ENCODE measurements at regions not wholly inside any gene's neighbourhood (a gene's known extent, or its start where the extent isn't known, plus 50 kb on each side); places are given as distances from the start of the nearest gene placed in this dataset.

DNA sequence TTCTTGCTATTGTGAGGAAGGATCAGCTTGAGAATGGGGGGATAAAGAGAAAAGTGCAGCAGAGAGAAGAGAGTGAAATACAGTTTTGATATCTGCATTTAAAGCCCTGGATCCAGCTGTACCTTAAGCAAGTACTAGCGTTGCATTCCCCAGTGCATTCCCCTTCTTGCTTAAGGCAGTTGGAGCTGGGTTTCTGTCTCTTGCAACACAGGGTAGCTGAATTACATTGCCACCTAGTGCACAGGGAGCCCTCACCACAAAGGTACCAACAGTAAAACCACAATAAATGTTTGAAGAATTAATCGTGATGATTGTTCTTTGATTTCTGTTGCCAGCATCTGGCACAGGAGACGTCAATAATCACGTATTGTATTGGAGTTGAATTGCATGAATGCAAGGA, 588.7 kb downstream of the RBFOX1 start:
- TF ChIP-seq TEAD4 (IDR thresholded peaks at IDR 0.05) (no peak), EP300 (IDR thresholded peaks at IDR 0.05; ENCODE audit: borderline replicate concordance) (no peak), FOXM1 (IDR thresholded peaks at IDR 0.05; ENCODE audit: borderline replicate concordance, low read depth) (no peak), ZBTB7A (IDR thresholded peaks at IDR 0.05; ENCODE audit: low read depth) (no peak), TCF12 (IDR thresholded peaks at IDR 0.05; ENCODE audit: low read depth) (no peak), EGR1 (IDR thresholded peaks at IDR 0.05) (no peak), YY1 (IDR thresholded peaks at IDR 0.05; ENCODE audit: low read depth) (no peak), NFIC (IDR thresholded peaks at IDR 0.05) (no peak), RAD21 (IDR thresholded peaks at IDR 0.05; ENCODE audit: low read depth) (no peak), CEBPB (IDR thresholded peaks at IDR 0.05) (no peak), CREB1 (IDR thresholded peaks at IDR 0.05; ENCODE audit: low read depth) (no peak), TAF1 (IDR thresholded peaks at IDR 0.05; ENCODE audit: low read depth) (no peak)
- TF ChIP-seq, protein P1, sequence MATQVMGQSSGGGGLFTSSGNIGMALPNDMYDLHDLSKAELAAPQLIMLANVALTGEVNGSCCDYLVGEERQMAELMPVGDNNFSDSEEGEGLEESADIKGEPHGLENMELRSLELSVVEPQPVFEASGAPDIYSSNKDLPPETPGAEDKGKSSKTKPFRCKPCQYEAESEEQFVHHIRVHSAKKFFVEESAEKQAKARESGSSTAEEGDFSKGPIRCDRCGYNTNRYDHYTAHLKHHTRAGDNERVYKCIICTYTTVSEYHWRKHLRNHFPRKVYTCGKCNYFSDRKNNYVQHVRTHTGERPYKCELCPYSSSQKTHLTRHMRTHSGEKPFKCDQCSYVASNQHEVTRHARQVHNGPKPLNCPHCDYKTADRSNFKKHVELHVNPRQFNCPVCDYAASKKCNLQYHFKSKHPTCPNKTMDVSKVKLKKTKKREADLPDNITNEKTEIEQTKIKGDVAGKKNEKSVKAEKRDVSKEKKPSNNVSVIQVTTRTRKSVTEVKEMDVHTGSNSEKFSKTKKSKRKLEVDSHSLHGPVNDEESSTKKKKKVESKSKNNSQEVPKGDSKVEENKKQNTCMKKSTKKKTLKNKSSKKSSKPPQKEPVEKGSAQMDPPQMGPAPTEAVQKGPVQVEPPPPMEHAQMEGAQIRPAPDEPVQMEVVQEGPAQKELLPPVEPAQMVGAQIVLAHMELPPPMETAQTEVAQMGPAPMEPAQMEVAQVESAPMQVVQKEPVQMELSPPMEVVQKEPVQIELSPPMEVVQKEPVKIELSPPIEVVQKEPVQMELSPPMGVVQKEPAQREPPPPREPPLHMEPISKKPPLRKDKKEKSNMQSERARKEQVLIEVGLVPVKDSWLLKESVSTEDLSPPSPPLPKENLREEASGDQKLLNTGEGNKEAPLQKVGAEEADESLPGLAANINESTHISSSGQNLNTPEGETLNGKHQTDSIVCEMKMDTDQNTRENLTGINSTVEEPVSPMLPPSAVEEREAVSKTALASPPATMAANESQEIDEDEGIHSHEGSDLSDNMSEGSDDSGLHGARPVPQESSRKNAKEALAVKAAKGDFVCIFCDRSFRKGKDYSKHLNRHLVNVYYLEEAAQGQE (IDR thresholded peaks at IDR 0.05; ENCODE audit: low read depth): no peak
- TF ChIP-seq, protein P2, sequence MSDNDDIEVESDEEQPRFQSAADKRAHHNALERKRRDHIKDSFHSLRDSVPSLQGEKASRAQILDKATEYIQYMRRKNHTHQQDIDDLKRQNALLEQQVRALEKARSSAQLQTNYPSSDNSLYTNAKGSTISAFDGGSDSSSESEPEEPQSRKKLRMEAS (IDR thresholded peaks at IDR 0.05): no peak
- TF ChIP-seq, protein P3, sequence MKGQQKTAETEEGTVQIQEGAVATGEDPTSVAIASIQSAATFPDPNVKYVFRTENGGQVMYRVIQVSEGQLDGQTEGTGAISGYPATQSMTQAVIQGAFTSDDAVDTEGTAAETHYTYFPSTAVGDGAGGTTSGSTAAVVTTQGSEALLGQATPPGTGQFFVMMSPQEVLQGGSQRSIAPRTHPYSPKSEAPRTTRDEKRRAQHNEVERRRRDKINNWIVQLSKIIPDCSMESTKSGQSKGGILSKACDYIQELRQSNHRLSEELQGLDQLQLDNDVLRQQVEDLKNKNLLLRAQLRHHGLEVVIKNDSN (IDR thresholded peaks at IDR 0.05): no peak

DNA sequence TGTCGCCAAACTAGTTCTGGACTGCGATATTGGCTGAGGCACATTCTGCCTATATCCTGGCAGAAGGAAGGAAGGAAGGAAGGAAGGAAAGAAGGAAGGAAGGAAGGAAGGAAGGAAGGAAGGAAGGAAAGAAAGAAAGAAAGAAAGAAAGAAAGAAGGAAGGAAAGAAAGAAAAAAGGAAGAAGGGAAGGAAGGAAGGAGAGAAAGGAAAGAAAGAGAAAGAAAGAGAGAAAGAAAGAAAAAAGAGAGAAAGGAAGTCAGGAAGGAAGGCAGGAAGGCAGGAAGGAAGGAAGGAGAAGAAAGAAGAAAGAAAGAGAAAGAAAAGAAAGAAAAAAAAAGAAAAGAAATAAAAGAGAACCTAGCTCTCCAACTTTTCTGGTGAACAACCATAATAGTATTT, 587.1 kb downstream of the RBFOX1 start:
- TF ChIP-seq, protein P3 (IDR thresholded peaks at IDR 0.05): no peak
- TF ChIP-seq, protein P1 (IDR thresholded peaks at IDR 0.05; ENCODE audit: low read depth): no peak
- TF ChIP-seq FOXM1 (IDR thresholded peaks at IDR 0.05; ENCODE audit: borderline replicate concordance, low read depth) (no peak), CREB1 (IDR thresholded peaks at IDR 0.05; ENCODE audit: low read depth) (no peak), TEAD4 (IDR thresholded peaks at IDR 0.05) (no peak), EGR1 (IDR thresholded peaks at IDR 0.05) (no peak), ZBTB7A (IDR thresholded peaks at IDR 0.05; ENCODE audit: low read depth) (no peak), TCF12 (IDR thresholded peaks at IDR 0.05; ENCODE audit: low read depth) (no peak), CEBPB (IDR thresholded peaks at IDR 0.05) (no peak), TAF1 (IDR thresholded peaks at IDR 0.05; ENCODE audit: low read depth) (no peak), YY1 (IDR thresholded peaks at IDR 0.05; ENCODE audit: low read depth) (no peak)

DNA sequence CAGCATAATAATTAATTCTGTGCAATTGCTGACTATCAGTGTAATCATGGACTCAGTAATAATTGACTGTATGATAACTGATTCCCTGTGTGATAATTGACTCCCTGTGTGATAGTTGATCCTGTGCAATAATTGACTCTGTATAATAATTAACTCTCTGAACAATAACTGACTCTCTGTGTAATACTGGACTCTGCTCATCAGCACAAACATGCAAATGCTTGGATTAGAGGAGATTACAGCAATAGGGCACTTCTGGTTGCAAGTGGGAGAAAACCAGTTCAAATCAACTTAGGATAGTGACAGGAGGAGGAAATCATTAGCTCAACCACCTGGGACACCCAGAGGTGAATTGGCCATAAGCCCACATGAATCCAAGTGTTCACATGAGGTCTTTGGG, 582.1 kb downstream of the RBFOX1 start:
- TF ChIP-seq CEBPB (IDR thresholded peaks at IDR 0.05) (no peak), TAF1 (IDR thresholded peaks at IDR 0.05; ENCODE audit: low read depth) (no peak)

DNA sequence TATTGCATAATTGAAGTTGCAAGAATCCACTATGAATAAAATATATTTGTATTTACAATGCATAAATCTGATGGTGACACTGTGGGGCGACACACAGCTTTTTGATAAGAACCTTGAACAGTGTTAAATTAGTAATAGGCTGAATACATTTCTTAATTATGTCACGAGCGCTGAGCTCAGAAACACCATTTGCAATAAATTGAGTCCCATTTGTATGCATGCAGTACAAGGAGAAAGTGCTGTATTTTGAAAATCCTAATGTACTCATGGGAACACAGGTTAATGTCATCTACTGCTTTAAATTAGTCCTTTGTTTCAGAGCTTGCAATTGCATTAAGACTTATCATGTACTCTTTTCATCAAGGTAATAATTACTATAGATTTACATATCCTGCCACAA, 579.5 kb downstream of the RBFOX1 start:
- TF ChIP-seq CEBPB (IDR thresholded peaks at IDR 0.05) (no peak), TAF1 (IDR thresholded peaks at IDR 0.05; ENCODE audit: low read depth) (no peak), EGR1 (IDR thresholded peaks at IDR 0.05) (no peak), RAD21 (IDR thresholded peaks at IDR 0.05; ENCODE audit: low read depth) (no peak)
- TF ChIP-seq, protein P1 (IDR thresholded peaks at IDR 0.05; ENCODE audit: low read depth): no peak
- TF ChIP-seq, protein P3 (IDR thresholded peaks at IDR 0.05): no peak

DNA sequence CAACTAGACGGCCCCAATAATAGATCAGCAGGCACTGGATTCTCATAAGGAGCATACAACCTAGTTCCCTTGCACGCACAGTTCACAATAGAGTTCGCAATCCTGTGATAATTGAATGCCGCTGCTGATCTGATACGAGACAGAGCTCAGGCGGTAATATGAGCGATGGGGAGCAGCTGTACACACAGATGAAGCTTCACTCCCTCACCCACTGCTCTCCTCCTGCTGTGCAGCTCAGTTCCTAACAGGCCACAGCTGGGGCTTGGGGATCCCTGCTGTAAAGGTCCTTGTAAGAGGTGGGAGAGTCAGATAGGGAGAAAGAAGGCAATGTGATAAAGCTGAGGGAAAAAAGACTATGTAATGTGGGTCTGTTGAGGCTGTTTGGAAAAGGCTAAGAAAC, 577.5 kb downstream of the RBFOX1 start:
- TF ChIP-seq YY1 (IDR thresholded peaks at IDR 0.05; ENCODE audit: low read depth) (no peak), TEAD4 (IDR thresholded peaks at IDR 0.05) (no peak), CEBPB (IDR thresholded peaks at IDR 0.05) (no peak), EGR1 (IDR thresholded peaks at IDR 0.05) (no peak), EP300 (IDR thresholded peaks at IDR 0.05; ENCODE audit: borderline replicate concordance) (no peak)
- TF ChIP-seq, protein P1 (IDR thresholded peaks at IDR 0.05; ENCODE audit: low read depth): no peak
- TF ChIP-seq, protein P3 (IDR thresholded peaks at IDR 0.05): no peak

Data from Ishikawa (cell line).